Astrocyte of the spinal cord (primary cell): ENCODE measurements at regions not wholly inside any gene's neighbourhood (a gene's known extent, or its start where the extent isn't known, plus 50 kb on each side); places are given as distances from the start of the nearest gene placed in this dataset.

Source experiments
- DNase-seq: peaks from one replicate; pipeline ENCODE4 v3.0.0; 2011; ENCODE audit warnings: low read depth, low spot score
- H3K4me3 ChIP-seq: 2 replicates; pipeline ENCODE4 v1.5.1; 2011; ENCODE audit warnings: low read depth, mild to moderate bottlenecking, low read length, moderate library complexity
- in situ Hi-C: cut with HindIII; loops from 2 replicates; pipeline ENCODE4 v1.10.0; 2017; ENCODE audit warnings: low sequenced_read_pairs
- TF ChIP-seq, protein P1 (sequence below): IDR thresholded peaks from 2 replicates; pipeline ENCODE4 v1.5.1; 2012; ENCODE audit warnings: low read depth, mild to moderate bottlenecking, low read length, inconsistent platforms

- no peak overlapping the region for H3K4me3 ChIP-seq
- in situ Hi-C loops = no loop called here
- TF ChIP-seq, protein P1, sequence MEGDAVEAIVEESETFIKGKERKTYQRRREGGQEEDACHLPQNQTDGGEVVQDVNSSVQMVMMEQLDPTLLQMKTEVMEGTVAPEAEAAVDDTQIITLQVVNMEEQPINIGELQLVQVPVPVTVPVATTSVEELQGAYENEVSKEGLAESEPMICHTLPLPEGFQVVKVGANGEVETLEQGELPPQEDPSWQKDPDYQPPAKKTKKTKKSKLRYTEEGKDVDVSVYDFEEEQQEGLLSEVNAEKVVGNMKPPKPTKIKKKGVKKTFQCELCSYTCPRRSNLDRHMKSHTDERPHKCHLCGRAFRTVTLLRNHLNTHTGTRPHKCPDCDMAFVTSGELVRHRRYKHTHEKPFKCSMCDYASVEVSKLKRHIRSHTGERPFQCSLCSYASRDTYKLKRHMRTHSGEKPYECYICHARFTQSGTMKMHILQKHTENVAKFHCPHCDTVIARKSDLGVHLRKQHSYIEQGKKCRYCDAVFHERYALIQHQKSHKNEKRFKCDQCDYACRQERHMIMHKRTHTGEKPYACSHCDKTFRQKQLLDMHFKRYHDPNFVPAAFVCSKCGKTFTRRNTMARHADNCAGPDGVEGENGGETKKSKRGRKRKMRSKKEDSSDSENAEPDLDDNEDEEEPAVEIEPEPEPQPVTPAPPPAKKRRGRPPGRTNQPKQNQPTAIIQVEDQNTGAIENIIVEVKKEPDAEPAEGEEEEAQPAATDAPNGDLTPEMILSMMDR = no peak
- no peak for DNase-seq
Measured at GRCh38 chr6:98539741-98540140, 294.6 kb upstream of the POU3F2 start.

- in situ Hi-C loops = no loop called here
- no peak overlapping the region for H3K4me3 ChIP-seq
- no peak for DNase-seq
- TF ChIP-seq, protein P1 = no peak
Measured at GRCh38 chr6:98546376-98546775, 288.0 kb upstream of the POU3F2 start.

DNA sequence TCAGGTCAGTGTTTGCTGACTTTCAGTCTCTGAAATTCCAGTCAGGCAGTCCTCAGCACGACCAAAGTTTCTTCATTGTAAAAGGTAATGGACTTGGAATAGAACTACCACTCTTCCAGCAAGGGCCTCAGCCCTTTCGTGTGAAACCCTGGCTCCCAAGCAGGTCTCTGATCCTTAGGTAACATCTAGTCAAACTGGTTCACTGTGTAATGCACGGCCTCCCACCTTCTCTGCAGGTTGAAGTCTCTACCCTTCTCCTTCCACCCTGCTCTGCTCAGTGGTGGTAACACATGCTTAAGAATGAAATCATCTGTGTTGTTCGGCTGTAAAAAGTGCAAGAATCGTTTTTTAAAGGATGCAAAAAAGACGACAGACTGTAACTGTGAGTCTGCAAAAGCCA lies 287.2 kb upstream of the POU3F2 start:
- TF ChIP-seq, protein P1 = no peak
- DNase-seq = no peak
- H3K4me3 ChIP-seq = no peak overlapping the region
- in situ Hi-C loops = no loop called here

DNA sequence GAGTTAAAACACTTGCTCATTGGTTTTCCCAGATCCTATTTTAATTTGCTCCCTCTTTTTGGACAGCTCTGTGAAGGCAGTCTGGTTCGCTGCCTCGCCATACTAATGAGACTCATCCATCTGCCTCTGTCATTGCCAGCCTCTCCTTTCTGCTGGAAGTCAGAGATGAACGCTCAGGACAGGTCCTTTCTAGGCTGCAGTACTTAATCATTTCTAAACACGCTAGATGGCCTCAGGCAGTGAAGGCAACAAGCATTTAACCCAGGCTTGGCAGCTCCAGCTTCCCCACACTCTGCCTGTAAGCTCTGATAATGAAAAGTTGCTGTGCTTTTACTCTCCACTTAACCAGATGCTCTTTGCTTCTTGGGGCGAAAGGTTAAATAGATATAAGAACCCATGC lies 286.7 kb upstream of the POU3F2 start:
- DNase-seq = no peak
- in situ Hi-C loops = no loop called here
- TF ChIP-seq, protein P1 = no peak
- H3K4me3 ChIP-seq = no peak overlapping the region

GRCh38 chr6:98548301-98548700 lies 286.1 kb upstream of the POU3F2 start:
- no peak overlapping the region for H3K4me3 ChIP-seq
- no peak for DNase-seq
- in situ Hi-C loops = no loop called here
- TF ChIP-seq, protein P1 = no peak

DNA sequence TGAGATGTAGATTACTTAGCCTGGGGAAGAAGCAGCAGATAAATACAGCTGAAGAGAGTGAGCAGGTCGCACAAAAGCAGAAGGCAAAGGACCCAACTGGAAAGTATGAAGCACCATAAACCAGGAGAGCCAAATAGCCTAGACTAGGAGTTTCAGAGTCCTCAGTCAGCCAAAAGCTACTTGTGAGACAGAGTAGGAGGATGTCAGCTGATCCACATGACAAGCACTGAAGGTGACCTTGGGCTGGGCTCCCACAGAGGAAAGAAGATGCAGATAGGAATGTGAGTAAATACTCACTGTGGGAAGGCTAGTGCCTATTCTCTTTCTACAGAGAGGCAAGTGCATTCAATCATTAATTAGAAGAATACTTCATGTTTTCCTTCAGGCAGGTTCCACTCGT lies 274.0 kb upstream of the POU3F2 start:
- TF ChIP-seq, protein P1 = no peak
- in situ Hi-C loops = no loop called here
- DNase-seq = no peak
- no peak overlapping the region for H3K4me3 ChIP-seq

DNA sequence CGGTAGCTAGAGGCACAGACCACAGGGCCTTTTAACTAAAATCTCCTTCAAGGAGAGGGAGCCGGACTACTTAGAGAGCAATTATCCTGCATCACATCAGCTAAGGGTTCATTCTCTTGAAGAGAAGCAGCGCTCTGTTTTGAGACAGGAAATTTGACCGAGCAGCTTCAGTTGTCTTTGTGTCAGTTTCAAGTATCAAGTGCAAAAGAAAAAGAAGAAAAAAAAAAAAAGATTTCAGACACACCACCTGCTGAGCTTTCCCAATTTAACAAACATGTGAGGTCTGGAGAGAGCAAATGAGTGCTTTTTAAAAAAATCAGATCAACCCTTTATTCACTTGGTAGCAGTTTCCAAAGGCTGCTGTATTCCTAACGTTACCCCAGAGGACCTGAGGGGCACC lies 273.5 kb upstream of the POU3F2 start:
- H3K4me3 ChIP-seq = no peak overlapping the region
- DNase-seq = no peak
- in situ Hi-C loops = no loop called here
- TF ChIP-seq, protein P1 = no peak
